DLD1 (cell line): ENCODE measurements at regions not wholly inside any gene's neighbourhood (a gene's known extent, or its start where the extent isn't known, plus 50 kb on each side); places are given as distances from the start of the nearest gene placed in this dataset.

ENCODE experiments used
- in situ Hi-C: cut with HindIII; loops from 2 replicates; pipeline ENCODE4 v1.10.0; 2017; ENCODE audit warnings: low sequenced_read_pairs

DNA sequence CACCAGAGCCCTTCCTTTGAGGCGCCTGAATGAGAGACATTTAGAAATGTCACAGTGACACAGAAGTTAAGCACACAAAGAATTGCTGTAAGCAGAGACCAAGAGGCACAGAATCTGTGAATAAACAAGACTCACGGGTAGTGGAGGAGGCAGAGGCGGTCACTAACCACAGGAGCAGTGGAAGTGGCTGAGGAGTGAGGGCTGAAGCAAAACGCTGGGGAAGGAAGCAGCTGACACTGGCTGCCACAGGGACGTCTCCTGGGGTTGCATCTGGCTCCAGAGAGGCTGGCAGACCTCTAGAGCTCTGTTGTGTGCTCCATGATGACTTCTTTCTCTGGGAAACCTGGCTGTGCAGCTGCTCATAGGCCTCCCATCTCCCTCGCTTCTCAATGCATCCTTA is 65.0 kb upstream of the SLC2A12 start:
- in situ Hi-C loops, result no loop called here

DNA sequence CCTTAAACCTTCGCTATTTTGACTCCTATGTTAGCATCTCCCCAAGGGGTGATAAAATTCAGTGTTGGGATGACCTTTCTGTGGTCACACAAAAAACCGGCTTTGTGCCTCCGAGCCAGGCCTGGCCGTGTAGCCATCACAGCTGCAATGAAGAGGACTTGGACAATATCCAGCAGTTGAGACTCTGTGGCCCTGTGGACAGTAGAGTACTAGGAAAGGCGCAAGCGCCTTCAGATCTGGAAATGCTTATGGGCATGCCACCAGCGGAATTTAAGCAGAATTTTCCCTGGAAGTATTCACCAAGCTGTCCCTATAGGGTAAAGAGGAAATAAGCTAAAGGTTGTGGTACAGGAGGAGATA is 63.3 kb upstream of the SLC2A12 start:
- in situ Hi-C loops, result no loop called here

DNA sequence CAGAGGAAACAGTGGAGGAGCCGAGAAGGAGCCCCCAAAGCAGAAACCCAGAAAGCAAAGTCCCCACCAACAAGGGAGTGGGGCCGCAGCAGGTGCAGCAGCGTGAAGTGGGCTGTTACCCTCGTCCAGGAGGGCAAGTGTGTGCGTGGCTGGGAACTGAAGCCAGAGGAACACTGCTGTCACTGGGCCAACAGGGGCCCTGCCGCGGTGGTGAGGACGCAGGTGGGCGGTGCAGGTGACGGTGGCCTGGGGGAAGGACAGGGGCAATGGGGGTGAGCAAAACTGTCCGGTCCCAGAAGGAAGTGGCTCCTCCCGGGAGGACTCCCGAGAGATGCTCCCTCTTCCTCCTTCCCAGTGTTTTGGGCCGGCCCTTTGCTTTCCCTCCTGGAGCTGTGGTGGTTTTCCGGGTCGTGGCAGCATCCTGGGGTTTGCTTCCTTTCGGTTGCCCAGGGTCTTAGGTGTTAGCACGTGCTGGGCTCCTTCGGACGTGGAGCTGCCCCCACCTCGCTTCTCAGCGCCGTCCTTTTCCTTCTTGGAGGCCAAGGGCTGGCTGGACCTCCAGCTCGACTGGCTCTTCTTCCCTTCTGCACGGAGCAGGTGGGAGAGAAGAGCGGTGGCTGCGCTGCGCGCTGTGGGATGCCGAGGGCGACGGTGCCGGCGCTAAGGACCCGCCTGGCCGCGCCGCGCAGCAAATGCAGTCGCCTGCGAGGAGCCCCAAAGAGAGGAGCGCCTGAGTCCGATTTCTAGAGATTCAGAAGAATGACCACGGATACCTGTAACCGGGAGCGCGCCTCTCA is 62.7 kb upstream of the SLC2A12 start:
- in situ Hi-C loops, result no loop called here

DNA sequence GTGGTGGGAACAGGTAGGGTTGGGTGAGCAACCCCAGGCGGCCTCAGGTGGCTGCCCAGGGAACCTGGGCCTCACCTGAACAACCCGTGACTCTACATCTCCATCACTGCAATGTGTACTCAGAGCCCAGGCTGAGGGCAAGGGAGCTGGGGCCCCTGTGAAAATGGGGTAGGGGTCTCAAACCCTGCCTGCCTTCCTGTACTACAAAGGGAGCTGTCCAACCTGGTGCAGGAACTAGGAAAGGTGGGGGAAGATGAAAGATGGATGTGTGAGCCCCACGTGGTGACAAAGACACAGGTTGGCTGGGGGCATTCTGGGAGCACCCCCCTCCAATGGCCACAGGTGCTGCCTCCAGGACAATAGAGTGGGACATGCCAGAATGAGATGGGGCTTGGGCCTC is 62.1 kb upstream of the SLC2A12 start:
- in situ Hi-C loops, result no loop called here

DNA sequence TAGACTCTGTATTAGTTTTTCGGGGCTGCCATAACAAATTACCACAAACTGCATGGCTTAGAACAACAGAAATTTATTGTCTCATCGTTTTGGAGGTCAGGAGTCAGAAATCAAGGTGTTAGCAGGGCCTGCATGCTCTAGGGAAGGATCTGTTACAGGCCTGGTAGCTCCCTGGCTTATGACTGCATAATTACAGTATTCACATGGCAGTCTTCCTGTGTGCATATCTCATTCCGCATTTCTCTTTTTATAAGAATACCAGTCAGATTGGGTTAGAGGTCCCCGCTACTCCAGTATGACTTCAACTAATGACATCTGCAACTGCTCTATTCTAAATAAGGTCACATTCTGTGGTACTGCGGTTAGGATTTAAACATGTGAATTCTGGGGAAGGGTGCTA is 59.3 kb upstream of the SLC2A12 start:
- in situ Hi-C loops, result no loop called here

DNA sequence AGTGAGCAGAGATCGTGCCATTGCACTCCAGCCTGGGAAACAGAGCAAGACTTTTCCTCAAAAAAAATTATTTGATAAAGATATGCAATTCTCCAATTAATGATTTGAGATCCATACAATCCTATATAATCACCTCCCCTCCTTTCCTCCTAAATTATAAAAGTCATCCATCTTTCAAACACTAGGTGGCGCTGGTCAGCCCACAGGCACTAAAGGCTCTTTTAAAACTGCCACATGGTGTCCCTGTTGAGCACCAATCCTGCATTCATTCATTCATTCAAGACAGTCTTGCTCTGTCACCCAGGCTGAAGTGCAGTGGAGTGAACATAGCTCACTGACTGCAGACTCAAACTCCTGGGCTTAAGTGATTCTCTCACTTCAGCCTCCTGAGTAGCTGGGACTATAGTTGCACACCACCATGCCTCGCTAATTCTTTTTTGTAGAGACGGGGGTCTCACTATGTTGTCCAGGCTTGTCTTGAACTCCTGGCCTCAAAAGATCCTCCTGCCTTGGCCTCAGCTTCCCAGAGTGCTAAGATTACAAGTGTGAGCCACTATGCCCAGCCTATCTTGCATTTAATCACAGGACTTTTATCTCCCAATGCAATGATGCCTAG is 58.7 kb upstream of the SLC2A12 start:
- in situ Hi-C loops, result no loop called here

DNA sequence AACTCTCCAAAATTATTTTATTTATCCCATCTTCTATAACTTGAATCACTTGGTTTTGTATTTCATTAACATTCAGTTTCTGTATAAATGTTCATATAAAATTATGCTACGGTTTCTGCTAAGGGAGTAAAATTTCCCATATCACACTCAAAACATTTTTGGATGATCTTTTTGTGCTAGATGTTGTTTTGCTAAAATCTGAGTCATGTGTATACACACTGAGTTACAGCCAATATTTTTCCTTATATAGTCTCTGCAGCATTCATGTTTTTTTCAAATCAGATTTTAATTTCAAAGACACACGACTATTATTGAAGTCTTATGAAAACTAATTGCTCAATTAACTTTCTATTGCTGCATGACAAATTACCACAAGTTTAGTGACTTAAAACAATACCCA is 54.3 kb upstream of the SLC2A12 start:
- in situ Hi-C loops, result loop anchor here (10.0 kb wide), 1 partner anchor 542 kb away; no protein-coding TSS in a partner anchor

DNA sequence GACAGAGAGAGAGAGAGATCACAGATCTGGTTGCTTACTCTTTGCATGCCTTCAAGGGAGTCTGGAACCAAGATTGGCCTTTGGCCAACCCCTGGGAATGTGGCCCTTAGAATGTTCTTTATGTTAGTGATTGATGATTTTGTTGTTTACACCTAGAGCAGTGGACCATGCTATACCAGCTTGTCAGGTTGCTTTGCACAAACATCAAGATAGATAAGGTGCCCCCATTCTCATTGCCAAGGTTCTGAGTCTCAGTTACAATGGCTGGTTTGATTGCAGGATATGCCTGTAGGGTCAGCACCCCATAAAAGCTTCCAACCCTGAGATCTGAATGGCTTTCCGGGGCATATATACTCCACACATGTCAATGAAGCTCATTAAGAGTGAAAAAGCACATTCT is 53.5 kb upstream of the SLC2A12 start:
- in situ Hi-C loops, result loop anchor here (10.0 kb wide), 1 partner anchor 541 kb away; no protein-coding TSS in a partner anchor

DNA sequence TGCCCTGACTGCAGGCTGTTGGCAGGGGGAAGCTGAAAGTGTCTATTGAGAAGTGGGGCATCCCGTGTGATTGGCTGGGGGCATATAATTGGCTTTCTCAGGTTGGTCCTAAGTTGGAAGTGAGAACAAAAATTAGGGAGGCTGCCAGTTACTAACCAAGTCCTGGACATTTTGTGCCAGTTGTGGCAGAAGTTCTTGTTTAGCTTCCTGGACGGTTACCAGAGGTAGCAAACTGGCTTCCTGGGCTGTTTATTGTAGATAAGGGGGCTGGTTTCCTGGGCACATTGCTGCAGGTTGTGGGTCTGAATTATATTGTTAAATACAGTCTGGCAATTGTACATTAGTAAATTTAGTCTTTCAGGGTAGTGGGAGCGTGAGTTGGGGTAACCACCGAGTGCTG is 50.6 kb upstream of the SLC2A12 start:
- in situ Hi-C loops, result loop anchor here (5.0 to 10.0 kb wide), 2 partner anchors 181 to 538 kb away; no protein-coding TSS in a partner anchor
